B cell (primary cell): ENCODE measurements at regions not wholly inside any gene's neighbourhood (a gene's known extent, or its start where the extent isn't known, plus 50 kb on each side); places are given as distances from the start of the nearest gene placed in this dataset.

Experiments used
- EZH2 ChIP-seq: IDR thresholded peaks from 2 replicates; pipeline ENCODE4 v1.6.1; 2012; ENCODE audit warnings: borderline replicate concordance, low read depth, mild to moderate bottlenecking, moderate library complexity, low read length; ENCODE audit not compliant: insufficient read depth, poor library complexity, severe bottlenecking
- TF ChIP-seq, protein P1 (sequence below): fragments of 200-600 bp; IDR thresholded peaks from one replicate; pipeline ENCODE4 v1.8.0; 2022; ENCODE audit warnings: antibody characterized with exemption, mild to moderate bottlenecking

DNA sequence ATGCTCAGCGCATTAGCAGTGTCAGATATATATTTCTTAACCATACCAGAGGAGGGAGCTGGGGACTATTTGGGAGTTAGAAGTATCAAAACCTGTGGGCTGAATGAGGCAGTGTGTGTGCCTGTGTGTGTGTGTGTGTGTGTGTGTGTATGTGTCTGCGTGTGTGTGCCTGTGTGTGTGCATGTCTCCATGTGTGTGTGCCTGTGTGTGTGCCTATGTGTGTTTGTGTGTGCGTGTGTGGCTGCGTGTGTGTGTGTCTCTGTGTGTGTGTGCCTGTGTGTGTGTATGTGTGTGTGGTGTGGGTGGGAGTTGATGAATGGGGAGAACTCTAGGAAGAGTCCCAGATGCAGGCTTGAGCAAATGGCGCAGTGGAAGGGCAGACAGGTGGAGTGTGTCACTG is 92.9 kb downstream of the PAX1 start:
- TF ChIP-seq, protein P1, sequence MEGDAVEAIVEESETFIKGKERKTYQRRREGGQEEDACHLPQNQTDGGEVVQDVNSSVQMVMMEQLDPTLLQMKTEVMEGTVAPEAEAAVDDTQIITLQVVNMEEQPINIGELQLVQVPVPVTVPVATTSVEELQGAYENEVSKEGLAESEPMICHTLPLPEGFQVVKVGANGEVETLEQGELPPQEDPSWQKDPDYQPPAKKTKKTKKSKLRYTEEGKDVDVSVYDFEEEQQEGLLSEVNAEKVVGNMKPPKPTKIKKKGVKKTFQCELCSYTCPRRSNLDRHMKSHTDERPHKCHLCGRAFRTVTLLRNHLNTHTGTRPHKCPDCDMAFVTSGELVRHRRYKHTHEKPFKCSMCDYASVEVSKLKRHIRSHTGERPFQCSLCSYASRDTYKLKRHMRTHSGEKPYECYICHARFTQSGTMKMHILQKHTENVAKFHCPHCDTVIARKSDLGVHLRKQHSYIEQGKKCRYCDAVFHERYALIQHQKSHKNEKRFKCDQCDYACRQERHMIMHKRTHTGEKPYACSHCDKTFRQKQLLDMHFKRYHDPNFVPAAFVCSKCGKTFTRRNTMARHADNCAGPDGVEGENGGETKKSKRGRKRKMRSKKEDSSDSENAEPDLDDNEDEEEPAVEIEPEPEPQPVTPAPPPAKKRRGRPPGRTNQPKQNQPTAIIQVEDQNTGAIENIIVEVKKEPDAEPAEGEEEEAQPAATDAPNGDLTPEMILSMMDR, result no peak
- no peak for TF ChIP-seq EZH2
